SW 1271 (cell line): ENCODE measurements at regions not wholly inside any gene's neighbourhood (a gene's known extent, or its start where the extent isn't known, plus 50 kb on each side); places are given as distances from the start of the nearest gene placed in this dataset.
"Not testable (repeated sequence)": the region's sequence is repeated elsewhere in the genome, so short reads cannot be mapped to it uniquely, and the experiment has no call there.

Experiments
- DNase-seq, 2 experiments: peaks; one replicate each; lab custom pipeline; 2025; lab: John Stamatoyannopoulos, UW

DNA sequence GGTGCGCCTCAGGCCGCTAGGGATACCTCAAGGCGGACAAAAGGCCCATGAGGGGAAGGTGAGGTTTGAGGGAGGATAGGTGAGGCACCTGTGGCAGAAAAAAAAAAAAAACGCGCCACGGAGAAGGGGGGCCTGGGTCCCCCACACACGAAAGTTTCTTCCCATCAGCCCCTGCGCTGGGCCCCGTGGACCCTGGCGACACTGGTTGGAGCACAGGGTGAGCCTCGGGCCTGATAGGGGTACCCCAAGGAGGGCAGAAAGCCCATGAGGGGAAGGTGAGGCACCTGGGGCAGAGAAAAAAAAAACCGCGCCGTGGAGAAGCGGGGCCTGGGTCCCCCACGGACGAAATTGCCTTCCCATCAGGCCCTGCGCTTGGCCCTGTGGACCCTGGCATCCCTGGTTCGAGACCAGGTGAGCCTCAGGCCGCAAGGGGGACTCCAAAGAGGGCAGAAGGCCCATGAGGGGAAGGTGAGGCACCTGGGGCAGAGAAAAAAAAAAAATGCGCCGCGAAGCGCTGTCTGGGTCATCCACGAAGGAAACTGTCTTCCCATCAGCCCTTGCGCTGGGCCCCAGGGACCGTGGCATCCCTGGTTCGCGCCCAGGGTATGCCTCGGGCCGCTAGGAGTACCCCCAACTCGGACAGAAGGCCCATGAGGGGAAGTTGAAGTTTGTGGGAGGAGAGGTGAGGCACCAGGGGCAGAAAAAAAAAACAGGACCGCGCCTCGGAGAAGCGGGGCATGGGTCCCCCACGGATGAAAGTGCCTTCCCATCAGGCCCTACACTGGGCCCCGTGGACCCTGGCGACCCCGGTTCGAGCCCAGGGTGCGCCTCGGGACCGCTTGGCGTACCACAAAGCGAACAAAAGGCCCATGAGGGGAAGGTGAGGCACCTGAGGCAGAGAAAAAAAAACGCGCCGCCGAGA lies 226.2 kb downstream of the CCDC74A start:
- no peak for DNase-seq

DNA sequence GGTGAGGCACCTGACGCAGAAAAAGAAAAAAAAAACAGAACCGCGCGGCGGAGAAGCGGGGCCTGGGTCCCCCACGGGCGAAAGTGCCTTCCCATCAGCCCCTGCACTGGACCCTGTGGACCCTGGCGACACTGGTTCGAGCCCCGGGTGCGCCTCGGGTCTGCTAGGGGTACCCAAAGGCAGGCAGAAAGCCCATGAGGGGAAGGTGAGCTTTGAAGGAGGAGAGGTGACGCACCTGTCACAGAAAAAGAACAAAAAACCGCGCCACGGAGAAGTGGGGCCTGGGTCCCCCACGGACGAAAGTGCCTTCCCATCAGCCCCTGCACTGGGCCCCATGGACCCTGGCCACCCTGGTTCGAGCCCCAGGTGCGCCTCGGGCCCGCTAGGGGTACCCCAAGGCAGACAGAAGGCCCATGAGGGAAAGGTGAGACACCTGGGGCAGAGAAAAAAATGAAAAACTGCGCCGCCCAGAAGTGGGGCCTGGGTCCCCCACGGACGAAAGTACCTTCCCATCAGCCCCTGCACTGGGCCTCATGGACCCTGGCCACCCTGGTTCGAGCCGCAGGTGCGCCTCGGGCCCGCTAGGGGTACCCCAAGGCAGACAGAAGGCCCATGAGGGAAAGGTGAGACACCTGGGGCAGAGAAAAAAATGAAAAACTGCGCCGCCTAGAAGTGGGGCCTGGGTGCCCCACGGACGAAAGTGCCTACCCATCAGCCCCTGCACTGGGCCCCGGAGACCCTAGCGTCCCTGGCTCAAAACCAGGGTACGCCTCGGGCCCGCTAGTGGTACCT lies 227.4 kb downstream of the CCDC74A start:
- DNase-seq, result no peak

DNA sequence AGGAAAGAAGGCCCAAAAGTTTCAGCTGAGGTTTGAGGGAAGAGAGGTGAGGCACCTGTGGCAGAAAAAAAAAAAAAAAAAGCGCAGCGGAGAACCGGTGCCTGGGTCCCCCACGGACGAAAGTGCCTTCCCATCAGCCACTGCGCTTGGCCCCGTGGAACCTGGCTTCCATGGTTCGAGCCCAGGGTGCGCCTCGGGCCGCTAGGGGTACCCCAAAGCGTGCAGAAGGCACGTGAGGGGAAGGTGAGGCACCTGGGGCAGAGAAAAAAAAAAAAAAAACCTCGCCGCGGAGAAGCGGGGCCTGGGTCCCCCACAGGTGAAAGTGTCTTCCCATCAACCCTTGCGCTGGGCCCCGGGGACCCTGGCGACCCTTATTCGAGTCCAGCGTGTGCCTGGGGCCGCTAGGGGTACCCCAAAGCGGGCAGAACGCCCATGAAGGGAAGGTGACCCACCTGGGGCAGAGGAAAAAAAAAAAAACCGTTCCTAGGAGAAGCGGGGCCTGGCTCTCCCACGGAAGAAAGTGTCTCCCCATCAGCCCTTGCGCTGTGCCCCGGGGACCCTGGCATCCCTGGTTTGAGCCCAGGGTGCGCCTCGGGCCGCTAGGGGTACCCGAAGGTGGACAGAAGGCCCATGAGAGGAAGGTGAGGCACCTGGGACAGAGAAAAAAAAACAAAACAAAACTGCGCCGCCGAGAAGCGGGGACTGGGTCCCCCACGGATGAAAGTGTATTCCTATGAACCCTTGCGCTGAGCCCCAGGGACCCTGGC lies 228.6 kb downstream of the CCDC74A start:
- DNase-seq, result no peak

DNA sequence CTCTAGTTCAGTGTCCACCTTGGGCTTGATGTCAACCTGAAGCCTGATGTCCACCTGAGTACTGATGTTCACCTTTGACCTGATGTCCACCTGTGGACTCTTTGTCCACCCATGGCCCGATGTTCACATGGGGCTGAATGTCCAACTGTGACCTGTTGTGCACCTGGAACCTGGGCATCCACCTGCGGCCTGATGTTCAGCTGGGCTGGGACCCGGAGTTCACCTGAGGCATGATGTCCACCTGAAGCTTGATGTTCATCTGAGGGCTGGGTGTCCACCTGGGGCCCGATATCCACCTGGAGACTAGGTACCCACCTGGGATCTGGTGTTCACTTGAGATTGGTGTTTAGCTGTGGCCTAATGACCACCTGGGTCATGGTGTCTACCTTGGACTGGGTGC lies 231.3 kb downstream of the CCDC74A start:
- DNase-seq, result not testable (repeated sequence)

DNA sequence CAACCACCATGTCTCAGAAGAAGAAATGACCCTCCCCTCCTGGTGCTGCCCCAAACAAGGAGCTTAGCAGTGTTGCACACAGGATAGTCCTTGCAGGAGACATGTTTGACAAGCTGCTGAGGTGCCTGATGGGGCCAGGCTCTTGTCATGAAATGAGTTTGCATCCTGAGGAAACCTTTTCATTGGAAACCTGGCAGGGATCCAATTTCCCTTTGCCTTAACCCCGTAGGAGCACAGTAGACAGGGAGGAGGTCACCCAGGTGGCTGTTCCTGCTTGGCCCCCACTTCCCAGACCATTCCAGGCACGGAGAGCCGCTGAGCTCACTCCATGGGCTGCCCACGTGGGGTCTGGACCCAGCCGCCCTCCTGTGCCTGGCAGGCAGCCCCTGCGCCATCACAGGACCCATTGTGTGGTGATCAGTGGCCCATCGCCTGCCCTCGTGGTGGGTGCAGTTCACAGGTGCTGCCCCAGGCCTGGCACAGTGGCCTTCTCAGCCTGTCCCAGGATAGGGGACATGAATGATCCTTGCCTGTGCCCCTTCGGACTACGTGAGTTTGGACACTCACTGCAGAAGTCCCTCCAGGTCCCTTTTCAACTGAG lies 247.4 kb downstream of the CCDC74A start:
- DNase-seq, result not testable (repeated sequence)

DNA sequence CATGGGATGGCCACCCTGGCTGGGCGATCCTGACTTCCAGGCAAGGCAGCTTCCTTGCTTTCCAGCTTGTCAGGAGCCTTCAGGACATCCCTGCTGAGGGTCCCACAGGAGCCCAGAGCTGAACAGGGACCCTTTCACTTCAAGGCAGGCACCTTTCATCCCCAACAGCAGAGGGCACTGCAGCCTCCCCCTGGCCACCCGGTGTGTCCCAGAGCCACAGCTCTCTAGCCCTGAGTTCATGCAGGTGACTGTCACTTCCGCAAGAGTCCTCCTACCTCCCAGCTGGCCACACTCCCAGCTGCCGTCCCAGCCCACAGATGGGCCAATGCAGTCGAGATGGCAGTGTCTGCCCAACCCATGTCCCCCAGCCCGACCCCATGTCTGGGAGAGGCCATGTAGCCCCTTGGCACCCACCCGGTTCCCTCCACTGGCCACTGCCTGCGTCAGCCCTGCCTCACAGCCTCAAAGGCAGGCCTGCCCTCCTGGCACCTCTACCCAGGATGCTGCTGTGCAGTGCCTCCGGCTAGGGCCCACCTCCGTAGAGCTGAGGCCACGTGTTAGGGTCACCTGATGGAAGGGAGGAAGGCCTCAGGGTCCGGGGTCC lies 248.3 kb downstream of the CCDC74A start:
- not testable (repeated sequence) for DNase-seq

DNA sequence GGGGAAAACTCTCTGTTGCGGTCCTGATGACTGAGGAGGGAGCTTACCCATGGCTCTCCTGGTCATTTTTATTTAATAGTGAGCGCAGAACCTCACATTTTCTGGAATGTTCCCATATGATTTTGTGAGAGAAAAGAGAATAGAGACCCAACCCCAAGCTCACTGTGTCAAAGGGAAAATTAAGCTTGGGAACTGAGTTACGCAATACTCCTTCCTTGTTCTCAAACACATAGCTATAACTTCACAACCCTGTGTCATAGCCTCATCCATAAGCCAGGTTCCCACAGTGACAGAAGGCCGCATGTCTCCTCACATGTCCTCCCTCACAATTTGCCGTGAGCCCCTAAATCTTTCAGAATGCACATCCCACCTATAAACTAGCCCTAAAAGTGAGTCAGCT lies 252.8 kb downstream of the CCDC74A start:
- DNase-seq, result not testable (repeated sequence)

DNA sequence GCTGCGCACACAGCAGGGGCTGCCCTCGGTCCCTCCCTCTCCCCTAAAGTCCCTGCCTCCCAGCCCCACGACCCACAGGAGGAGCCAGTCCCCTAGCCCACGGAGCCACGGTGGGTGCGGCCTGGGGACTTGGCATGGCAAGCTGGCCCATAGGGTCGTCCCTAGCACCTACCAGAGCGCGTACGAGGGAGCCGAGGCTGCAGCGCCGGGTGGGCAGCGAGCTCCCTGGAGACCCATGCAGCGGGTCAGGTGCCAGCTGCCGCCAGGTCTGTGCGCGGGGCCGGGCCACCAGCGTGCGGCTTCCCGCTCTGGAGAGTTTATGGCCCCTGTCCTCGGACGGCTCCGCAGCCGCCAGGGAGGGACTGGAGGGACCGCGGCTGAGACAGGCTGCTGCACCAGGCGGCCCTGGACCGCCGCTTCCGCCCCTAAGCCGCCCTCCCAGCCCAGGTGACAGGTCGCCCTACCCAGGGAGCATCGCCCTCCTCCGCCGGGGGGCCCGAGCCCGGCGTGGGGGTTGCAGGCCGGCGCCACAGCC lies 273.6 kb downstream of the CCDC74A start:
- DNase-seq, result no peak

DNA sequence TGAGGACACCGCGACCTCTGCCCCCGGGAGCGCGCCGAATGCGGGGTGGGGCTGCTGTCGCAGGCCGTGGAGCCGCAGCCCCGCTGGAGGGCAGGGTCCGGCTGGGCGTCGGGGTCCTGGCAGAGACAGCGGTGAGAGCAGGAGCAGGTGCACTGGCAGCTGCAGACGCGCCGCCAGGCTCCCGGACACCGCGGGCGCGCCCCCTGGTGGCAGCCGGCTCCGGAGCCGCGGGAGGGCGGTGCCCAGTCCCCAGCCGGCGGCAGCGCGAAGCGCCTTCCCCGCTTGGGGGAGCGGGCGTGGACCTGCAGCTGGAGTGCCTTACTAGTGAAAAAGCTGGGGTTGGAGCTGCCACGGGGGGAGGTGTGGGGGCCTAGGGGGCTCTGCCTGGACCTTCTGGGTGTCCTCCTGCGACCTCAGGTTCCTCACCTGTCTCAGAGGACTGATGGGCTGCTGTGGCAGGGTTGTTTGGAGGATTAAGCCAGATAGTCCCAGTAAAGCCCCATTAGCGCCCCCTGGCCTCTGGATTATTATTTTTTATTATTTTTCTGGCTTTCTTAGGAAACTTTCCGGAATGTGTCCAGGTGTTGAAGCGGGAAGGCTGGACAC lies 274.2 kb downstream of the CCDC74A start:
- DNase-seq, result peak in 1 of 2 experiments; percentile 46

DNA sequence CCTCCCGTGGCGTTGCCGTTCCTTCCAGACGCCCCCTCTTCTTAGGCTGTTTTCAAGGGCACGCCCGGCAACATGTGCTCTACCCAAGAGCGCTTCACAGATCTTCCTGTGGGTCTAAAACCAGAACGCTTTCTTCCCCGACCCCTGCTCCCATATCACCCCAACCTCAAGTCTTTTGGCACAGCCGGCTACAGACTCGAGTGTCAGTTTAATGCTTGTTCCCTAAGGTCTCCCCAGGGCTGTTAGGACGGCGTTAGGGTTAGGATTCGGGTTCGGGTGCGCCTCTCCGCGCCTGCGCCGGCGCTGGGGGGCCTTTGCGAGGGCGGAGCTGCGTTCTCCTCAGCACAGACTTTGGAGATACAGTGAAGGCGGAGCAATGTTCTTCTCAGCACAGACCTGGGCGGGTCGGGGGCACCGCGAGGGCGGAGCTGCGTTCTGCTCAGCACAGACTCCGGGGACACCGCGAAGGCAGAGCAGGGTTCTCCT lies 274.7 kb downstream of the CCDC74A start:
- peak; percentile 50 to 74 for DNase-seq

DNA sequence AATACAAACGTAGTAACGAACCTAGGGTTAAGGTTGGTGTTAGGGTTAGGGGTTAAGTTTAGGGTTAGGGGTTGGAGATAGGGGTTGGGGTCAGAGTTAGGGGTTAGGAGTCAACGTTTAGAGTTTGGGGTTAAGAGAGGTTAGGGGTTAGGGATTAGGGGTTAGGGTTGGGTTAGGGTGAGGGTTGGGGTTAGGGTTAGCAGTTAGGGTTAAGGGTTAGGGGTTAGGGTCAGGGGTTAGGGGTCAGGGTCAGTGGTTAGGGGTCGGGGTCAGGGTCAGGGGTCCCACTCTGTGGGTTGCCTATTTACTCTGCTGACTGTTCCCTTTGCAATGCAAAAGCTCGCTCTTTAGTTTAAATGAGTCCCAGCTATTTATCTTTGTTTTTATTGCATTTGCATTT lies 275.5 kb downstream of the CCDC74A start:
- DNase-seq, result not testable (repeated sequence)

DNA sequence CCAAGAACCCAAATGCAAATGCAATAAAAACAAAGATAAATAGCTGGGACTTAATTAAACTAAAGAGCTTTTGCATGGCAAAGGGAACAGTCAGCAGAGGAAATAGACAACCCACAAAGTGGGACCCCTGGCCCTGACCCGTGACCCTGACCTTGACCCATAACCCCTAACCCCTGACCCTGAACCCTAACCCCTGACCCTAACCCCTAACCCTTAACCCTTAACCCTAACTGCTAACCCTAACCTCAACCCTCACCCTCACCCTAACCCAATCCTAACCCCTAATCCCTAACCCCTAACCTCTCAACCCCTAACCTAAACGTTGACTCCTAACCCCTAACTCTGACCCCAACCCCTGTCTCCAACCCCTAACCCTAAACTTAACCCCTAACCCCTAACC lies 284.9 kb downstream of the CCDC74A start:
- DNase-seq, result not testable (repeated sequence)

DNA sequence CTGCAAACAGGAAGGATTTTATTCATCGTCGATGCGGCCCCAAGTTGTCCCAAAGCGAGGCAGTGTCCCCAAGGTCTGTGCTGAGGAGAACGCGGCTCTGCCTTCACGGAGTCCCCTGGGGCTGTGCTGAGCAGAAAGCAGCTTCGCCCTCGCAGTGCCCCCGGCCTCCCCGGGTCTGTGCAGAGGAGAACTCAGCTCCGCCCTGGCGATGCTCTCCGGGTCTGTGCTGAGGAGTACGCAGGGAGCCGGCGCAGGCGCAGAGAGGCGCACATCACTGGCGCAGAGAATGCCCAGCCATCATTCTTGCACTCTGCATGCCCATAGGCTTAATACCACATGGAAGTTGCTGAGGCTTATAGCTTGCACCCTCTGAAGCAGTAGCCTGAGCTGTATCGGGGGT lies 285.7 kb downstream of the CCDC74A start:
- not testable (repeated sequence) for DNase-seq

DNA sequence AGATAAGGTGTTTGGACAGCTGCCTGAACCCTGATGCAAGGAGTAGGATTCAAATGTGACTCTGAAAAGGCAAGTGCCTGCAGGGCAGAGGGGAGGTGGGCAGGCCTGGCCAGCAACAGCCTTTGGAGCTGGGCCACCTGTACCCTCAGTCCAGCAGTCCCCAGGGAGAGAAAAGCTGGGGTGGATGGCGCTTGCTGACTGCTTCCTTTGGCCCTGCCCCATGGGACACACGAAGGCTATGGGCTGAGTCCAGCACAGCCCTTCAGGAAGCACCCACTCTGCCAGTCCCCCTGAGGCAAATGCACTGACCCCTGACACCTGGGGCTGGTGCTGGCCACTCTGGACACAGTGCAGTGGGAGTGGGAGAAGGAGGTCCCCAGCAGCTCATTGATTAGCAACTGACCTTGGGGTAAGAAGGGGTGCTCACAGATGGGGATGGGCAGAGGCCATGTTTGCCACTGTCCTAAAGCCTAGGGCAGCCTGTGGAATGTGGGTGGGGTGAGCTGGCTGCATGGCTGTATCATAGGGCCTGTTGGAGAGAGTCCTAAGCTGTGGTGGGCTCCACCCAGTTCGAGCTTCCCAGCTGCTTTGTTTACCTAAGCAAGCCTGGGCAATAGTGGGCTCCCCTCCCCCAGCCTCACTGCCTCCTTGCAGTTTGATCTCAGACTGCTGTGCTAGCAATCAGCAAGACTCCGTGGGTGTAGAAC lies 290.7 kb downstream of the CCDC74A start:
- DNase-seq, result not testable (repeated sequence)

DNA sequence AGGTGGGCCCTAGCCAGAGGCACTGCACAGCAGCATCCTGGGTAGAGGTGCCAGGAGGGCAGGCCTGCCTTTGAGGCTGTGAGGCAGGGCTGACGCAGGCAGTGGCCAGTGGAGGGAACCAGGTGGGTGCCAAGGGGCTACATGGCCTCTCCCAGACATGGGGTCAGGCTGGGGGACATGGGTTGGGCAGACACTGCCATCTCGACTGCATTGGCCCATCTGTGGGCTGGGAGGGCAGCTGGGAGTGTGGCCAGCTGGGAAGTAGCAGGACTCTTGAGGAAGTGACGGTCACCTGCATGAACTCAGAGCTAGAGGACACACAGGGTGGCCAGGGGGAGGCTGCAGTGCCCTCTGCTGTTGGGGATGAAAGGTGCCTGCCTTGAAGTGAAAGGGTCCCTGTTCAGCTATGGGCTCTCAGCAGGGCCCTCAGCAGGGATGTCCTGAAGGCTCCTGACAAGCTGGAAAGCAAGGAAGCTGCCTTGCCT lies 294.6 kb downstream of the CCDC74A start:
- DNase-seq, result not testable (repeated sequence)

DNA sequence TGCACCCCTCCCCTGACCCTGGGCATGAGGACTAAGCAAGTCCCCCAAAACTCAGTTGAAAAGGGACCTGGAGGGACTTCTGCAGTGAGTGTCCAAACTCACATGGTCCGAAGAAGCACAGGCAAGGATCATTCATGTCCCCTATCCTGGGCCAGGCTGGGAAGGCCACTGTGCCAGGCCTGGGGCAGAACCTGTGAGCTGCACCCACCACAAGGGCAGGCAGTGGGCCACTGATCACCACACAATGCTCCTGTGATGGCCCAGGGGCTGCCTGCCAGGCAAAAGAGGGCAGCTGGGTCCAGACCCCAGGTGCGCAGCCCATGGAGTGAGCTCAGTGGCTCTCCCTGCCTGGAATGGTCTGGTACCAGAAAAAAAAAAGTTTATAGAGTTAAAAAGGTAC lies 295.4 kb downstream of the CCDC74A start:
- DNase-seq, result not testable (repeated sequence)

DNA sequence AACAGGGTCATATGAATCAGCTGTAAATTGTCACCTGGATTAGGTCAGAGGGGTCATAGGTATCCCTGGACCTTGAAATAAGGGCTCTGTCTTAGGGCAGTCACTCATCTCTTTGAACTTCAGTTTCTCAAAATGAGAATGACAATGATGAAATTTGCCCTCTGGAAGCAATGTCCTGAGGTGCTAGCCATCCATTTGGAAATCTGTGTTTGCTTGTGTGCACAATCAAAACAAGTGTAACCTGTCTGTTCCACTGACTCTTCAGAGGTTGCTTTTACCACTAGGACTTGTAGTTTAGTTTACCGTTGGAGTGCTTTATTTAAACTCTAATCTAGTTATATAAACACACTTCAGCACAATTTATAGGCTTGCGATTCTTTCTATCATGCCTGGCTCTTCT lies 297.3 kb downstream of the CCDC74A start:
- not testable (repeated sequence) for DNase-seq

DNA sequence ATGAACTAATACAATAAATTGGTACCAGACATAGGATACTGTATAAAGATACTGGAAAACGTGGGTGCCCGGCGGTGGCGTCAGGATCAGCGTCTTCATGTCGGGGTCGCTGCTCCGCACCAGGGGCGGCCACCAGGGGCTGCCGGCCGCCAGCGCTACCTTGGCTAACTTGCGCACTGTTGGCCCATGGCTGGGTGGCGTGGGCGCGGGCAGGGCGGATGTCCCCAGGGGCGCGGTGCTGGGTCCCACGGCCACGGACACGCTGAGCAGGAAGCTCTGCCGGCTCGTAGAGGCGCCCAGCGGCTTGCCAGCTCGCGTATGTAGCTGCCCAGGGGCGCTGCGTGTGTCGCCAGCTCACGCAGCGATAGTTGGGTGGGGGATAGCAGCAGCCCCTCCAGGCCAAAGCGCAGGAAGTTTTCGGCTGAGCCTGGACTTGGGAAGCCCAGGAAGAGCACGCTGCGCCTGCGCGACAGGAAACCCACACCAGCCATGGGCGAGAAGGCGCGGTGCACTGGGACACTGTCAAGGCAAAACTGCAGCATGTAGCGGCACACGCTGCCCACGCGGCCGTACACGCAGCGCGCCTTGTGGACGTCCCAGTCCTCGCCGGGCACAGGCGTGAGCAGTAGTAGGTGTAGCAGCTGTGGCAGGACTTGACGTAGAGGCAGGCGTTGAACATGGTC lies 299.9 kb downstream of the CCDC74A start:
- DNase-seq, result no peak

DNA sequence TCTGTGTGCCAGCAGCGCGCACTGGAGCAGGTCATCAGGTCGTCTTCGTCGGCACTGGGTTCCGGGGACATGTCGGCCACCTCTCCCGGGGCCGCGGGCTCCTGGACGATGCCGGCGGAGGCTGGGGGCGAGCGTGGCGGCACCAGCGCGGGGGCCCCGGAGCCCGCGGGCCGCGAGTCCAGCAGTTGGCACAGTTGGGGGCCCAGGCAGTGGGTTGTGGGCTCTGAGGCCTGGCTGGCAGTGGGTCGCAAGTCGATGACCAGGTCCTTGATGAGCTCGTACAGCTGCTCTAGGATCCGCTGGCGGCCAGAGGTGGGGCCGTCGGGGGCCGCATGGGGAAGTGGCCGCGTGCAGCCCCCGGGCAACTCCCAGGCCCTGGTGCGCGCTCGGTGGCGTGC lies 300.5 kb downstream of the CCDC74A start:
- DNase-seq, result no peak
